HepG2 (cell line): ENCODE measurements at regions not wholly inside any gene's neighbourhood (a gene's known extent, or its start where the extent isn't known, plus 50 kb on each side); places are given as distances from the start of the nearest gene placed in this dataset.

ENCODE experiments used
- ATAC-seq: fragments of 200-7000 bp; cut with Tn5 transposase; 3 replicates; pipeline ENCODE4 v1.9.1; 2020; ENCODE audit warnings: mild to moderate bottlenecking, moderate library complexity
- BruUV-seq: library from RNA; stranded (reverse); fragments of 400-500 nt; replicated peaks from 2 replicates; lab custom pipeline; 2021; lab: Mats Ljungman, UMichigan
- CTCF ChIA-PET: fragments of 300-600 bp; formaldehyde crosslinking; extraction: SDS; loops from one replicate; lab custom pipeline; 2021; ENCODE audit warnings: low total read pairs, inconsistent platforms, low intra/inter-chr PET ratio; lab: Yijun Ruan, JAX
- POLR2A ChIA-PET: fragments of 350-600 bp; sonication (Branson Sonifier 250); formaldehyde crosslinking; loops from one replicate; lab custom pipeline; 2020; ENCODE audit warnings: antibody characterized with exemption, inconsistent platforms; lab: Yijun Ruan, JAX
- DNase-seq: peaks from one replicate; pipeline ENCODE4 v3.0.0-alpha.2; 2015; ENCODE audit warnings: low spot score
- FAIRE-seq: peaks from 3 replicates; lab custom pipeline; 2011; peaks lifted over from hg19 to GRCh38; lab: Jason Lieb, UNC
- H2AFZ ChIP-seq: one replicate; pipeline ENCODE4 v1.6.1; 2011; ENCODE audit warnings: low read length, inconsistent platforms
- H3K27ac ChIP-seq: fragments of 300-600 bp; 3 replicates; pipeline ENCODE4 v1.8.0; 2011; ENCODE audit warnings: mixed run types, mild to moderate bottlenecking, mixed read lengths, low read length, inconsistent platforms; ENCODE audit not compliant: insufficient read depth; ENCODE audit errors: extremely low read length
- H3K27me3 ChIP-seq, 2 experiments: fragments of 200-600 bp in 1 of 2; 2 replicates in 1 of 2; 3 replicates in 1 of 2; pipeline versions ENCODE4 v1.6.0 to v1.8.0; 2011; ENCODE audit warnings: low read length in 2 of 2, mild to moderate bottlenecking in 2 of 2, moderate library complexity in 2 of 2, inconsistent platforms in 1 of 2; ENCODE audit not compliant: insufficient read depth in 2 of 2, control insufficient read depth in 1 of 2
- H3K36me3 ChIP-seq, 2 experiments: fragments of 200-600 bp in 1 of 2; replicated peaks in 1 of 2; 2 replicates in 1 of 2; 3 replicates in 1 of 2; pipeline versions ENCODE4 v1.5.1 to v1.8.0; 2011; ENCODE audit warnings: low read length in 2 of 2, inconsistent platforms in 1 of 2; ENCODE audit not compliant: insufficient read depth in 2 of 2, control insufficient read depth in 1 of 2
- H3K4me1 ChIP-seq: 2 replicates; pipeline ENCODE4 v1.5.1; 2012; ENCODE audit warnings: low read length, inconsistent platforms; ENCODE audit not compliant: insufficient read depth
- H3K4me2 ChIP-seq: 2 replicates; pipeline ENCODE4 v1.6.0; 2011; ENCODE audit warnings: low read depth, low read length, inconsistent platforms
- H3K4me3 ChIP-seq, 3 experiments: fragments of 200-600 bp in 1 of 3; sonication (generic), shearing (Covaris generic) in 1 of 3; replicated peaks in 1 of 3; 2 replicates each; pipeline ENCODE4 v1.5.1; 2011 to 2016; ENCODE audit warnings: low read length in 3 of 3, inconsistent platforms in 2 of 3, low read depth in 2 of 3, mild to moderate bottlenecking in 2 of 3, control low read depth in 1 of 3, mixed read lengths in 1 of 3; ENCODE audit not compliant: insufficient read depth in 1 of 3
- H3K79me2 ChIP-seq: one replicate; pipeline ENCODE4 v1.6.1; 2011; ENCODE audit warnings: low read length, inconsistent platforms; ENCODE audit not compliant: insufficient read depth
- H3K9ac ChIP-seq: 2 replicates; pipeline ENCODE4 v1.6.0; 2011; ENCODE audit warnings: mild to moderate bottlenecking, low read depth, low read length, inconsistent platforms; ENCODE audit not compliant: insufficient read depth
- H3K9me3 ChIP-seq: 2 replicates; pipeline ENCODE4 v1.5.1; 2012; ENCODE audit warnings: mild to moderate bottlenecking, low read length
- H4K20me1 ChIP-seq: 2 replicates; pipeline ENCODE4 v1.6.0; 2011; ENCODE audit warnings: inconsistent platforms, mild to moderate bottlenecking, low read length, moderate library complexity; ENCODE audit not compliant: insufficient read depth
- CBX2 ChIP-seq, 2 experiments: fragments of 200-600 bp in 1 of 2; sonication (generic); formaldehyde crosslinking in 1 of 2; IDR thresholded peaks; 2 replicates each; pipeline versions ENCODE4 v1.7.0 to v1.8.1; 2018 to 2022; ENCODE audit warnings: low read depth in 2 of 2, low read length in 1 of 2, mild to moderate bottlenecking in 1 of 2, missing genetic modification reagents in 1 of 2
- KLF16 ChIP-seq, 2 experiments: sonication (generic) in 1 of 2; formaldehyde crosslinking in 1 of 2; IDR thresholded peaks; 2 replicates each; pipeline versions ENCODE4 v1.6.1 to v1.8.0; 2016 to 2023; ENCODE audit warnings: missing genetic modification reagents in 2 of 2, missing compliant biosample characterization in 1 of 2
- MAF1 ChIP-seq: sonication (generic); formaldehyde crosslinking; IDR thresholded peaks from 2 replicates; pipeline ENCODE4 v1.5.0; 2020; ENCODE audit warnings: missing genetic modification reagents, borderline replicate concordance
- MLXIP ChIP-seq: sonication (generic); formaldehyde crosslinking; IDR thresholded peaks from 2 replicates; pipeline ENCODE4 v1.9.0; 2021; ENCODE audit warnings: missing genetic modification reagents, borderline replicate concordance
- PPARG ChIP-seq: conservative IDR thresholded peaks from 2 replicates; pipeline ENCODE4 v1.6.1; 2016; ENCODE audit warnings: missing biosample characterization, missing genetic modification reagents
- ZBTB21 ChIP-seq: sonication (generic); formaldehyde crosslinking; IDR thresholded peaks from 2 replicates; pipeline ENCODE4 v1.4.0; 2020; ENCODE audit warnings: missing genetic modification reagents
- ZNF468 ChIP-seq: sonication (generic); formaldehyde crosslinking; IDR thresholded peaks from 2 replicates; pipeline ENCODE4 v1.8.0; 2022; ENCODE audit warnings: mild to moderate bottlenecking, moderate library complexity, missing genetic modification reagents
- ZNF609 ChIP-seq: sonication (generic); formaldehyde crosslinking; IDR thresholded peaks from 2 replicates; pipeline ENCODE4 v1.4.0; 2020; ENCODE audit warnings: mild to moderate bottlenecking, missing genetic modification reagents, borderline replicate concordance
- ZNF615 ChIP-seq: sonication (generic); formaldehyde crosslinking; IDR thresholded peaks from 2 replicates; pipeline ENCODE4 v1.5.0; 2020; ENCODE audit warnings: mild to moderate bottlenecking, missing genetic modification reagents, borderline replicate concordance
- ZNF709 ChIP-seq: sonication (generic); formaldehyde crosslinking; IDR thresholded peaks from 2 replicates; pipeline ENCODE4 v1.5.0; 2020; ENCODE audit warnings: mild to moderate bottlenecking, missing genetic modification reagents
- WGBS: methylation state at CpG from one replicate; pipeline ENCODE4 v1.1.6; 2017; ENCODE audit warnings: low lambda C conversion rate; 5-methylcytosine and 5-hydroxymethylcytosine counted together
- in situ Hi-C: cut with HindIII; loops from 2 replicates; pipeline ENCODE4 v1.10.0; 2017; ENCODE audit warnings: low pct_unique_long_range_greater_than_20kb; ENCODE audit not compliant: extremely low pct_ligation_motif_present
- intact Hi-C: fragments of 100-400 bp; cut with micrococcal nuclease; formaldehyde crosslinking; loops from one replicate; pipeline ENCODE4 v1.10.0; 2022; ENCODE audit not compliant: unreplicated experiment

DNA sequence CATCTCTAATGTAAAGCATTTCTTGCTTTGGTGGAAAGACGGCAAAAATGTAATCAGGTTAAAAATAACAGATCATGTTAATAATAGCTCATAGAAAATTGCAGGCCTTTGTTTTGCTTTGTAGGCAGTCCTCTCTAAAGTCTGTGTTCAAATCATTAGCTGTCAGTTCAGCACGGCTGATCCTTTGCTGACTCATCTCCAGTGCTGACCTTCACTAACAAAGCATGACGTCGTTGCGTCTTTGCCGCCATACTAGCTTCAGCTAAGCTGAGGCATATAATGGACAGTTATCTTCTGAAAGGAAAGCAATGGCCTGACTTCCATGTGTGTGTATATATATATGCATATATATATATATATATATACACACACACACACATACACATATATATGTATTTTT, 984.6 kb downstream of the CDY2B start:
- H3K36me3 ChIP-seq: no peaks in the 10 kb centered on the region
- no peak overlapping the region for H3K4me3 ChIP-seq
- no peaks in the 10 kb centered on the region for H4K20me1 ChIP-seq
- H3K9ac ChIP-seq: no peak overlapping the region
- DNase-seq (no peak), FAIRE-seq (no peak), ATAC-seq (no peak)
- peaks cover 34% of the 10 kb centered on the region for H3K9me3 ChIP-seq
- no peak overlapping the region for H3K27ac ChIP-seq
- BruUV-seq: no TSS peak
- H3K4me1 ChIP-seq: no peaks in the 10 kb centered on the region
- intact Hi-C loops (no loop called here), in situ Hi-C loops (no loop called here)
- ChIA-PET CTCF (no interaction called here), POLR2A (no interaction called here)
- no peaks in the 10 kb centered on the region for H3K79me2 ChIP-seq
- TF ChIP-seq MLXIP (CRISPR knock-in tag): no peak
- TF ChIP-seq ZBTB21 (CRISPR knock-in tag): no peak
- TF ChIP-seq ZNF615: no peak
- no peak for TF ChIP-seq CBX2 (IDR thresholded peaks at IDR 0.05; ENCODE audit: low read depth, low read length)
- TF ChIP-seq CBX2 (CRISPR knock-in tag; IDR thresholded peaks at IDR 0.05; ENCODE audit: low read depth): no peak
- no peak for TF ChIP-seq ZNF468 (CRISPR knock-in tag)
- TF ChIP-seq PPARG (CRISPR knock-in tag): no peak
- no peak for TF ChIP-seq ZNF709 (CRISPR knock-in tag)
- no peak for TF ChIP-seq ZNF609 (CRISPR knock-in tag)
- TF ChIP-seq KLF16 (CRISPR knock-in tag; IDR thresholded peaks at IDR 0.05): no peak
- no peak for TF ChIP-seq MAF1 (CRISPR knock-in tag)
- H3K4me2 ChIP-seq: no peak overlapping the region
- no peak overlapping the region for H2AFZ ChIP-seq
- H3K27me3 ChIP-seq: no peaks in the 10 kb centered on the region
- 81% methylated on average over 6 of the region's 6 CpGs for WGBS
